ENCODE measurements at regions not wholly inside any gene's neighbourhood (a gene's known extent, or its start where the extent isn't known, plus 50 kb on each side); places are given as distances from the start of the nearest gene placed in this dataset.

DNA sequence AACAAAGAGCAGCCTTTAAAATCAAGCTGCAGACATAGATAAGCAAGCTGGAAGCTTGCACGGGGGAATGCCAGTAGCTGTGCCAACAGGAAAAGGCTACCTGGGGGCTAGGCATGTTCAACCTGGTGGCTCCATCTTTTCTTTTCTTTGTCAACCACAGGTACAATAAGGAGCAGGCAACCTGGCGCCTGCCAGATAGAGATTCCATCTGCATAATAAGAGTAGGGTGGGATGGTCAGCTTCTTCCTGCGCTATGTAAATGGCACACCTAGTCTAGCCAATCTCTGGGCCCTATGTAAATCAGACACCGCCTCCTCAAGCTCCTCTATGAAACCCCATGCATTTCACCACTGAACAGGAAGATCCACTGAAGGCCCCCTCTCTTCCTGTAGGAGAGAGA is 87.4 kb upstream of the PKP2 start:
- intact Hi-C loops (cut with micrococcal nuclease; ENCODE audit: unreplicated experiment): no loop called here
- no TSS peak for BruUV-seq (replicated peaks)
- Histone ChIP-seq H3K27ac (ENCODE audit: low read depth, low read length, poor library complexity, severe bottlenecking) (no peak overlapping the region), H3K27me3 (replicated peaks; ENCODE audit: insufficient read depth, low read depth, low read length, poor library complexity) (peaks cover under 1% of the 10 kb centered on the region), H3K4me3 (ENCODE audit: low read depth, low read length, poor library complexity, severe bottlenecking) (no peak overlapping the region), H3K36me3 (ENCODE audit: insufficient read depth, low read length, poor library complexity, severe bottlenecking) (no peaks in the 10 kb centered on the region), H3K4me1 (ENCODE audit: insufficient read depth, low read length, poor library complexity, severe bottlenecking) (no peaks in the 10 kb centered on the region), H3K9me3 (ENCODE audit: low read depth, low read length, poor library complexity, severe bottlenecking) (no peaks in the 10 kb centered on the region)
- no peak for TF ChIP-seq CTCF (conservative IDR thresholded peaks at IDR 0.05; ENCODE audit: low read depth, low read length)
- no peak for TF ChIP-seq EZH2 (IDR thresholded peaks at IDR 0.05; ENCODE audit: borderline replicate concordance, low read depth, low read length, poor library complexity, severe bottlenecking)
- POLR2A ChIA-PET (ENCODE audit: low non-redundant PET): no interaction called here
- peak; percentile 53 for DNase-seq (ENCODE audit: low spot score)
- CTCF ChIA-PET: no interaction called here

DNA sequence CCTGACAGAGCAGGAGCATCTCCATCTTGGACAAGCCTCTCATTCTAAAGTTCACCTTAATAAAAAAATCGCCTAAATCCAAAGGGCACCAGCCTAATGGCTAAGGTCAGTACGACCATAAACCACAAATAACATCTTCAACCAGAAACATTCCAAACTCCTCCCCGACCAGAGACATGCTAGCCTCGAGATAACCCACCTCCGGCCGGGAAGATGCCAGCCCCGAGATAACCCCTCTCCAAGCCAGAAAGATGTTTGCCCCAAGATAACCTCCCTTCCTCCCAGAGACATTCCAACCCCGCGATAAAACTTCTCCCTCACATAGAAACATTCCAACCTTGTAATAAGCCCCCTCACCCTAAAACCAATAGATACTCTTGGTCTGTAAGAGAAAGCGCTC is 86.8 kb upstream of the PKP2 start:
- H3K4me3 ChIP-seq (ENCODE audit: low read depth, low read length, poor library complexity, severe bottlenecking): no peak overlapping the region
- intact Hi-C loops (cut with micrococcal nuclease; ENCODE audit: unreplicated experiment): no loop called here
- TF ChIP-seq EZH2 (IDR thresholded peaks at IDR 0.05; ENCODE audit: borderline replicate concordance, low read depth, low read length, poor library complexity, severe bottlenecking) (no peak), CTCF (conservative IDR thresholded peaks at IDR 0.05; ENCODE audit: low read depth, low read length) (no peak)
- no peaks in the 10 kb centered on the region for H3K36me3 ChIP-seq (ENCODE audit: insufficient read depth, low read length, poor library complexity, severe bottlenecking)
- H3K4me1 ChIP-seq (ENCODE audit: insufficient read depth, low read length, poor library complexity, severe bottlenecking): no peaks in the 10 kb centered on the region
- H3K27ac ChIP-seq (ENCODE audit: low read depth, low read length, poor library complexity, severe bottlenecking): no peak overlapping the region
- no TSS peak for BruUV-seq (replicated peaks)
- no peaks in the 10 kb centered on the region for H3K9me3 ChIP-seq (ENCODE audit: low read depth, low read length, poor library complexity, severe bottlenecking)
- POLR2A ChIA-PET (ENCODE audit: low non-redundant PET): no interaction called here
- H3K27me3 ChIP-seq (replicated peaks; ENCODE audit: insufficient read depth, low read depth, low read length, poor library complexity): no peaks in the 10 kb centered on the region
- CTCF ChIA-PET: no interaction called here
- DNase-seq (ENCODE audit: low spot score): no peak

GRCh38 chr12:32981139-32981538 is 84.6 kb upstream of the PKP2 start:
- CTCF ChIA-PET: no interaction called here
- intact Hi-C loops (cut with micrococcal nuclease; ENCODE audit: unreplicated experiment): no loop called here
- no peaks in the 10 kb centered on the region for H3K36me3 ChIP-seq (ENCODE audit: insufficient read depth, low read length, poor library complexity, severe bottlenecking)
- H3K9me3 ChIP-seq (ENCODE audit: low read depth, low read length, poor library complexity, severe bottlenecking): no peaks in the 10 kb centered on the region
- TF ChIP-seq EZH2 (IDR thresholded peaks at IDR 0.05; ENCODE audit: borderline replicate concordance, low read depth, low read length, poor library complexity, severe bottlenecking) (no peak), CTCF (conservative IDR thresholded peaks at IDR 0.05; ENCODE audit: low read depth, low read length) (no peak)
- no TSS peak for BruUV-seq (replicated peaks)
- H3K27me3 ChIP-seq (replicated peaks; ENCODE audit: insufficient read depth, low read depth, low read length, poor library complexity): no peaks in the 10 kb centered on the region
- H3K27ac ChIP-seq (ENCODE audit: low read depth, low read length, poor library complexity, severe bottlenecking): no peak overlapping the region
- H3K4me1 ChIP-seq (ENCODE audit: insufficient read depth, low read length, poor library complexity, severe bottlenecking): no peaks in the 10 kb centered on the region
- POLR2A ChIA-PET (ENCODE audit: low non-redundant PET): no interaction called here
- H3K4me3 ChIP-seq (ENCODE audit: low read depth, low read length, poor library complexity, severe bottlenecking): no peak overlapping the region
- DNase-seq (ENCODE audit: low spot score): no peak

All from A673 (cell line).